Amygdala (tissue), 56 donors: ENCODE measurements at regions not wholly inside any gene's neighbourhood (a gene's known extent, or its start where the extent isn't known, plus 50 kb on each side); places are given as distances from the start of the nearest gene placed in this dataset.

Experiments used
- DNase-seq, 56 donors: peaks; one replicate each; lab custom pipeline; 2025; lab: John Stamatoyannopoulos, UW

DNA sequence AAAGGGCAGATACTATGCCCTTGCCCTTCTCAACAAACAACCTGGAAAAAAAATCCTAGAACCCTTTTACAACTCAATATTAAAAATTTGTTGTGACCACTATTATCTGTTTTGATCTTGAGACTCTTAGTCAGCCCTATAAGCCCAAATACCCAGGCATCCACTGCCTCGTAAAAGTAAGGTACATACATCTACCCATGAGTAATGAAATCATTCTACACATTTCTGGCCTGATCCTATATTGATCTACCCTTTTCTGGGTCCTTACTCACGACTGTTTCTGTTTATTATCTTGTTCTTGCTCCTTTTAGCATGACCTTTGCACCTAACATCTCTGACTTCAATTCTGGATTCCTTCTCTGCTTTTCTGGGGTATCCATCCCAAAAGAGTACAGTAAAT lies 56.8 kb downstream of the SCG2 start:
- no peak for DNase-seq

DNA sequence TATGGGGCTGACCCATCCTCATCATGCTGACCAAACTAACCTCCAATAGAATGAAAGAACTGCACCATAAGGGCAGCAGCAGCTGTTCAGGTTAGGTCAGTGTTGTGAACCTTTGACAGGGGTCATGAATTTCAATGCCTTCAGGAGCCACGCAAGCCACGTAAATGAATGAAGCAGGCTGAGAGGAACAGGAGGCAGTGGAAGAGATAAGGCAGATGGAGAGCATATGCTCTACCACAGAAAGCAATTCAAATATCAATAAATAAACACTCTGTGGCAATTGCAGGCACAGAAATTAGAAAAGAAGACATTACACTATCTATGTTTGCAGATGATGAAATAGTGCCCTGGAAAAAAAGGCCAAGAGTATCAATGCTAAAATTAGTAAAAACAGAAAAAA lies 56.3 kb downstream of the SCG2 start:
- no peak for DNase-seq
